ENCODE measurements at regions not wholly inside any gene's neighbourhood (a gene's known extent, or its start where the extent isn't known, plus 50 kb on each side); places are given as distances from the start of the nearest gene placed in this dataset.

GRCh38 chr7:427506-428103, 92.0 kb downstream of the PDGFA start:
- TF ChIP-seq, protein P1, sequence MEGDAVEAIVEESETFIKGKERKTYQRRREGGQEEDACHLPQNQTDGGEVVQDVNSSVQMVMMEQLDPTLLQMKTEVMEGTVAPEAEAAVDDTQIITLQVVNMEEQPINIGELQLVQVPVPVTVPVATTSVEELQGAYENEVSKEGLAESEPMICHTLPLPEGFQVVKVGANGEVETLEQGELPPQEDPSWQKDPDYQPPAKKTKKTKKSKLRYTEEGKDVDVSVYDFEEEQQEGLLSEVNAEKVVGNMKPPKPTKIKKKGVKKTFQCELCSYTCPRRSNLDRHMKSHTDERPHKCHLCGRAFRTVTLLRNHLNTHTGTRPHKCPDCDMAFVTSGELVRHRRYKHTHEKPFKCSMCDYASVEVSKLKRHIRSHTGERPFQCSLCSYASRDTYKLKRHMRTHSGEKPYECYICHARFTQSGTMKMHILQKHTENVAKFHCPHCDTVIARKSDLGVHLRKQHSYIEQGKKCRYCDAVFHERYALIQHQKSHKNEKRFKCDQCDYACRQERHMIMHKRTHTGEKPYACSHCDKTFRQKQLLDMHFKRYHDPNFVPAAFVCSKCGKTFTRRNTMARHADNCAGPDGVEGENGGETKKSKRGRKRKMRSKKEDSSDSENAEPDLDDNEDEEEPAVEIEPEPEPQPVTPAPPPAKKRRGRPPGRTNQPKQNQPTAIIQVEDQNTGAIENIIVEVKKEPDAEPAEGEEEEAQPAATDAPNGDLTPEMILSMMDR (IDR thresholded peaks at IDR 0.05): no peak

DNA sequence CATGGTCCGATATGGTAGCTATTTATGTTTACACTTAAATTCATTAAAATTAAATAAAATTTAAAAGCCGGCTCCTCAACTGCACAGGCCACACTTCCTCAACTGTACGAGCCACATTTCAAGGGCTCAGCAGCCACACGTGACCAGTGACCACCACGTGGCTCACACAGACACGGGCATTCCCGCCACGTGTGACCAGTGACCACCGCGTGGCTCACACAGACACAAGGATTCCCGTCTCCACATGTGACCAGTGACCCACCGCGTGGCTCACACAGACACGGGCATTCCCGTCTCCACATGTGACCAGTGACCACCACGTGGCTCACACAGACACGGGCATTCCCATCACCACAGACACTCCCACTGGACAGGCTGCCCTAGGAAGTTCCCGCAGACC, 91.3 kb downstream of the PDGFA start:
- Histone ChIP-seq H3K4me3 (no peak overlapping the region), H3K36me3 (no peaks in the 10 kb centered on the region), H3K9me3 (no peaks in the 10 kb centered on the region), H3K9ac (ENCODE audit: low read depth in 2 of 2, low read length in 2 of 2) (no peak overlapping the region), H3K27ac (no peak overlapping the region), H3K27me3 (no peaks in the 10 kb centered on the region), H3K4me1 (no peaks in the 10 kb centered on the region)
- intact Hi-C loops (cut with DNase I): no loop called here
- TF ChIP-seq, protein P1 (IDR thresholded peaks at IDR 0.05): no peak
- no peak for DNase-seq

More at GRCh38 chr7:427506-428103, 92.0 kb downstream of the PDGFA start:
- intact Hi-C loops (cut with DNase I): no loop called here
- H3K4me3 ChIP-seq: no peak overlapping the region
- H3K9ac ChIP-seq (ENCODE audit: low read depth in 2 of 2, low read length in 2 of 2): no peak overlapping the region
- H3K27me3 ChIP-seq: no peaks in the 10 kb centered on the region
- H3K9me3 ChIP-seq: no peaks in the 10 kb centered on the region
- DNase-seq: no peak
- H3K4me1 ChIP-seq: no peaks in the 10 kb centered on the region
- no peaks in the 10 kb centered on the region for H3K36me3 ChIP-seq
- H3K27ac ChIP-seq: no peak overlapping the region

DNA sequence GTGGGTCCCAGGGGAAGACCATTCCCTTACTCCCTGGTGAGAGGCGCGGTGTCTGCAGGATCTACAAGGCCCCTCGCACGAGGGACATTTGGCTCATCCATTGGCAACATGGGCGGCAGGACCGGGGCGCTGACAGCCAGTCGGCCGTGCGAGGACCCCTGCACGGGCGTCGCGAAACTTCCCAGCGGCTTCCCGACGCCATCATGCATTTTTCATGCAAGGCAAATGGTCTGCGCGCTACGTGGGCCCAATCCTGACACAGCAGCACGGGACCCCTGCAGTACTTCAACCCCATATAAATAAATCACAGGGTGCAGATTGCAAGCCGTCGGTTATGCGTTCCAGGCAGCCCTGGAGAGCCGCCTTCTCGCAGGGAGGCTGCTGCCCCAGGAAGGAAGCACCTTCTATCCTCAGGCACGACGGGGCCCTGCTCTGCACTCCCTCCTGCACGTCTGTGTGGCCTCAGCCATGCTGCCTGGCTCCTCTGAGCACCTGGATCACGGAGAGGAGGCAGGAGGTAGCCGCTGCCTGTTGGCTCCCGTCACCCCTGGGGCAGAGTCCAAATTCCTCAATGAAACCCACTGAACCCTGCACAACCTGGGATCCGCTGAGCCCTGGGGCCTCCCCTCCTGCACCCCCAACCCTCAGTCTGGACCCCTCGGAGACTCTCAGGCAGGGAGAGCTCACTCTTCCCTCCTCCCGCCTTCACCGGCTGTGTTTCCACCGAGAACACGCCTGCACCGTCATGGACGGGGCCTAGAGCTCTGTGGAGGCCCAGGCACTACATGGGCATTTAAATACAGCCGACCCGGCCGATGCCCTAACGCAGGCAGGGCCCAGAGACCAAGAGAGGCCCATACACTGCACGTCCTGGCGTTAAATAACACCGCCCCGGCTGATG, 90.5 kb downstream of the PDGFA start:
- intact Hi-C loops (cut with DNase I): no loop called here
- Histone ChIP-seq H3K27ac (no peak overlapping the region), H3K9me3 (no peaks in the 10 kb centered on the region), H3K9ac (ENCODE audit: low read depth in 2 of 2, low read length in 2 of 2) (no peak overlapping the region), H3K4me1 (no peaks in the 10 kb centered on the region), H3K36me3 (no peaks in the 10 kb centered on the region), H3K27me3 (no peaks in the 10 kb centered on the region), H3K4me3 (no peak overlapping the region)
- DNase-seq: no peak
- TF ChIP-seq, protein P1 (IDR thresholded peaks at IDR 0.05): no peak

DNA sequence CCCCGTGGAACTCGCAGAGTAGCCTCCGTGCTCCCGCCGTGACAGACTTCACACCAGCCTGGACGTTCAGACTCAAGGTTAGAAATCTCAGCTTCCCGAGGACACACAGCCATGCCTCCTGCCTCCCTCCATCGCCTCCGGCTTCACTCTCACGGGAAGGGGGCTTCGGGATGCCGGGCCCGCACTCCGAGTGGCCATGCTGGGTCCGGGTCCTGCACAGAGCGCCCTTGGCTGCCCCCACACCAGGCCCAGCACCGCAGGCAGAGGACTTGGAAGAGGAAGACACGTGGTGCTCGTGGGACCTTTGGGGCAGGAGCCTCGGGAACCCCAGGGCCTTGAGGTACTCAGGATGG, 89.8 kb downstream of the PDGFA start:
- Histone ChIP-seq H3K27me3 (no peaks in the 10 kb centered on the region), H3K4me1 (no peaks in the 10 kb centered on the region), H3K4me3 (no peak overlapping the region), H3K9me3 (no peaks in the 10 kb centered on the region), H3K36me3 (no peaks in the 10 kb centered on the region), H3K27ac (no peak overlapping the region), H3K9ac (ENCODE audit: low read depth in 2 of 2, low read length in 2 of 2) (no peak overlapping the region)
- TF ChIP-seq, protein P1 (IDR thresholded peaks at IDR 0.05): no peak
- DNase-seq: no peak
- intact Hi-C loops (cut with DNase I): no loop called here

GRCh38 chr7:431041-431440, 88.6 kb downstream of the PDGFA start:
- no peak overlapping the region for H3K4me3 ChIP-seq
- H3K27me3 ChIP-seq: no peaks in the 10 kb centered on the region
- H3K36me3 ChIP-seq: no peaks in the 10 kb centered on the region
- no peak for DNase-seq
- H3K4me1 ChIP-seq: no peaks in the 10 kb centered on the region
- no peaks in the 10 kb centered on the region for H3K9me3 ChIP-seq
- H3K27ac ChIP-seq: no peak overlapping the region
- intact Hi-C loops (cut with DNase I): no loop called here
- no peak overlapping the region for H3K9ac ChIP-seq (ENCODE audit: low read depth in 2 of 2, low read length in 2 of 2)
- TF ChIP-seq, protein P1 (IDR thresholded peaks at IDR 0.05): no peak
